HUES6 (cell line): ENCODE measurements at regions not wholly inside any gene's neighbourhood (a gene's known extent, or its start where the extent isn't known, plus 50 kb on each side); places are given as distances from the start of the nearest gene placed in this dataset.

Experiments
- H3K27ac ChIP-seq: 2 replicates; pipeline ENCODE4 v1.7.0; 2013; ENCODE audit warnings: low read depth, mild to moderate bottlenecking, low read length, inconsistent platforms
- H3K27me3 ChIP-seq: 2 replicates; pipeline ENCODE4 v1.6.1; 2013; ENCODE audit warnings: low read length; ENCODE audit not compliant: control insufficient read depth, insufficient read depth
- H3K36me3 ChIP-seq: 2 replicates; pipeline ENCODE4 v1.6.1; 2013; ENCODE audit warnings: low read length; ENCODE audit not compliant: control insufficient read depth, insufficient read depth
- H3K4me1 ChIP-seq: 2 replicates; pipeline ENCODE4 v1.6.1; 2013; ENCODE audit warnings: low read length; ENCODE audit not compliant: control insufficient read depth, insufficient read depth
- H3K4me3 ChIP-seq: 2 replicates; pipeline ENCODE4 v1.5.1; 2013; ENCODE audit warnings: low read depth, low read length
- H3K9ac ChIP-seq: one replicate; pipeline ENCODE4 v1.6.1; 2013; ENCODE audit warnings: mild to moderate bottlenecking, low read length
- H3K9me3 ChIP-seq: 2 replicates; pipeline ENCODE4 v1.6.1; 2013; ENCODE audit warnings: low read depth, low read length; ENCODE audit not compliant: control insufficient read depth, insufficient read depth

DNA sequence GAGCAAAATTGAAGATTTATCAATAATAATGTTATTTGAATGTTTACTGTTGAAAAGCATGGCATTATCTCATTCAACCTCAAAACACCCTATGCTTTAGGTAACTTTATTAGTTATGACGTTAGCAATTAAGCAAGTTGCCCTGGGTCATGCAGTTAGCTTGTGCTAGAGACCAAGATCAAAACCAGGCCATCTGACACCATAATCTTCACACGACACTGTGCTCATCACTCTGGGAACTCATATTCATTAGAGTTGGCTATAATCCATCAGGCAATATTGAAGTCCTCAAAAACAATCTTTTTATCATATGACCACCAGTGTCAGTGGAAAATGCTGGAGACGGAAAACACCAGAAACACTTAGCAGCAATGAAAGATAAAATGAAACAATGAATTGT lies 253.5 kb downstream of the PCDH20 start:
- Histone ChIP-seq H3K4me1 (no peaks in the 10 kb centered on the region), H3K9me3 (no peaks in the 10 kb centered on the region), H3K27me3 (no peaks in the 10 kb centered on the region), H3K4me3 (no peak overlapping the region), H3K36me3 (no peaks in the 10 kb centered on the region), H3K9ac (no peak overlapping the region), H3K27ac (no peak overlapping the region)

DNA sequence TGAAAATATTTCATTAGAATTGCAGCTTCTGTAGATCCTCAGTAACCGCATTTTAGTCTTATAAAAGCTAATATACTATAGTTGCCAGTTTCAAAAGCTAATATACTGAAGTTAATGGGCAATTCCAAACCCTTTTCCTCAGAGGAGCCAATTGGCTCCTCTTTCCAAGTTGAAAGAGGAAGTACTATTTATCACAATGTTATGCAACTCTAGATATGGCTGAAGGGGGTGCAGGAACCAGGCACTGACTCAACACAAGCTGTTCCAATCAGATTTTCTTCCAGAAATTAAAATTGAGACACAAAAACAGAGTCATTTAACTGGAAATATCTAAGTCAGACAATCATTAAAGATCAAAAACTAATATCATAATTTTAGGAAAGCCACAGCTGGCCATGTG lies 258.9 kb downstream of the PCDH20 start:
- Histone ChIP-seq H3K4me1 (no peaks in the 10 kb centered on the region), H3K27ac (no peak overlapping the region), H3K9me3 (no peaks in the 10 kb centered on the region)

DNA sequence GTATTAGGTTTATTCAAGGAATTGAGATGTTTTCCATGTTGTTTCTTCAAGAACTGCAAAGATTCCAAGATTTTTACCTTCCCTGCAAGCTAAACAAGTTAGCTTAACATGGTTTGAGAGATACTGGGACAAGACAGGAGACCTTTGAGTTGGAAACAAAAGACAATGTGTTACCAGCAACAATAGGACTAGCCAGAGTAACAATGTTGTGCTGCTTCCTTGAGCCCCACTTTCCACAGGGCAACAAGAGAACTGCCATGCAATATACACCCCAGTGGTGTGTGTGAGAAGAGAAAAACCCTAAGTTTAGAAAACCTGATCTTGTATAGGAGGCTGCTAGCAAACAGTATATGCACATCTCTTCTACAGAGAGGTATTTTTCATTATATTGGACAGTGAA lies 264.6 kb downstream of the PCDH20 start:
- no peak overlapping the region for H3K4me3 ChIP-seq
- no peaks in the 10 kb centered on the region for H3K4me1 ChIP-seq
- peaks cover 3% of the 10 kb centered on the region for H3K9me3 ChIP-seq
- H3K36me3 ChIP-seq: no peaks in the 10 kb centered on the region
- no peak overlapping the region for H3K27ac ChIP-seq
- no peak overlapping the region for H3K9ac ChIP-seq
- H3K27me3 ChIP-seq: no peaks in the 10 kb centered on the region

More for the DNA sequence above, 258.9 kb downstream of the PCDH20 start:
- no peaks in the 10 kb centered on the region for H3K36me3 ChIP-seq
- no peak overlapping the region for H3K4me3 ChIP-seq
- H3K27me3 ChIP-seq: no peaks in the 10 kb centered on the region
- no peak overlapping the region for H3K9ac ChIP-seq

DNA sequence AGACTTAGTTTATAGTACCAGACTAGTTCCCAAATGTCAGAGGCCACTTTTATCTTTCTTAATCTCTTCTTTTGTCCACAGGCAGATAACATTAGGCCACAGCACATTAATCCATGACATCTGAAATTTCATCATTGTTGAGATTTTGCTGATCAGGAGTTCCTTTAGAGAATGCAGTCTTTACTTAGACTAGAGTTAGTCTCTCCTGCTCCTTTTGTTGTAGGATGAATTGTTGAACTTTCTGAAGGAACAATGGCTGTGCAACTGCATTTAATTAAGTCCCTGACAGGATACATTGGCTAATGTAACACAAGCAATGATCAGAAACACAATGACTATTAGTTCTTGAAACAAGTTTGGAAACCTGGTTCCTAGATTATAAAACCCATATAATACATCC lies 266.3 kb downstream of the PCDH20 start:
- Histone ChIP-seq H3K4me3 (no peak overlapping the region), H3K9me3 (peaks cover 17% of the 10 kb centered on the region), H3K36me3 (no peaks in the 10 kb centered on the region), H3K27ac (no peak overlapping the region), H3K9ac (no peak overlapping the region), H3K4me1 (no peaks in the 10 kb centered on the region), H3K27me3 (no peaks in the 10 kb centered on the region)

DNA sequence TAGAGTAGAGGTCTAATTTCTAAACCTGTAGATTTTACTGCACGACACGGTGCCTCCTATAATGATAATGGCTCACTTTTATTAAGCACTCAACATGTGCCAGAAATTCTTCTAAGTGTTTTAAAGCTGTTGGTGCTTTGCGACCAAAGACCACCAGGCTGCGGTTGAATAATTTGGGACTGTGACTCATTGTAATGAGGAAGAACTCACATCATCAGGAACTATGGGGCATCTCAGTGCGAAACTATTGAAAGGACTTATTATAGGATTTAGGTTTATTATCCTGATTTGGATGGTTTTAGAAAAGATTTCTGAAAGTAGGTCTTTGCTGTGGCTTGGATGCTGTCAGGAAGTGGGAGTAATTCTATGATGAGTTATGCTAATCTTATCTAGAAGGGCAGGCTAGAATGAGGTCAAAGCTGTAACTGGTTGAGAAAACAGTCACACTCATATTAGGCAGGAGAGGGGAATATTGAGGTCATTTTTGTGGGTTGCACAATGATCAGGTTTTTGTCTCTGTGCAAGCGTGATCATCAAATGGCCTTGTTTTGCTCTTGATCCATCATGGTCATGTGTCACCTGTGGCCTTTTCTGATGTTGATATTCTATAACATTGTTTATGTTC lies 266.8 kb downstream of the PCDH20 start:
- Histone ChIP-seq H3K36me3 (no peaks in the 10 kb centered on the region), H3K9me3 (peaks cover 17% of the 10 kb centered on the region), H3K27me3 (no peaks in the 10 kb centered on the region), H3K4me3 (no peak overlapping the region), H3K4me1 (no peaks in the 10 kb centered on the region), H3K27ac (no peak overlapping the region), H3K9ac (no peak overlapping the region)

DNA sequence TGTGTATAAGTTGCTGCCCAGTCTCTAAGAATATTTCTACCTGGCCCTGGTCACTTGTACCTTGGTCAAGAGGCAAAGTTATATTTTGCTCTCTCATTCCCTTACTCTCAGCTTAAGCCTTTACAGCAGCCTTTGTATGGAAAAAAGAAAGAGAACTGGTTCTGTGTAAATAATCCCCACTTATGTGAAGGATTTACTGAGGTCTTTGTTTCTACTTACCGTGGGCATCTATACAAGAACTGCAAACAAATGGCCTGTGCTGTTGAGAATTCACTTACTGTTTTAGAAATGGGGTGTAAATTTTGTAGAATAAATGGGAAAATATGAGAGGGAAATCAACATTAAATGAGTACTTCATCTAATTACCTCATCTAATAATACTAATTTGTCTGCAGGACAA lies 267.4 kb downstream of the PCDH20 start:
- no peaks in the 10 kb centered on the region for H3K36me3 ChIP-seq
- no peaks in the 10 kb centered on the region for H3K27me3 ChIP-seq
- H3K9ac ChIP-seq: no peak overlapping the region
- no peaks in the 10 kb centered on the region for H3K4me1 ChIP-seq
- no peak overlapping the region for H3K4me3 ChIP-seq
- no peak overlapping the region for H3K27ac ChIP-seq
- H3K9me3 ChIP-seq: peaks cover 17% of the 10 kb centered on the region

DNA sequence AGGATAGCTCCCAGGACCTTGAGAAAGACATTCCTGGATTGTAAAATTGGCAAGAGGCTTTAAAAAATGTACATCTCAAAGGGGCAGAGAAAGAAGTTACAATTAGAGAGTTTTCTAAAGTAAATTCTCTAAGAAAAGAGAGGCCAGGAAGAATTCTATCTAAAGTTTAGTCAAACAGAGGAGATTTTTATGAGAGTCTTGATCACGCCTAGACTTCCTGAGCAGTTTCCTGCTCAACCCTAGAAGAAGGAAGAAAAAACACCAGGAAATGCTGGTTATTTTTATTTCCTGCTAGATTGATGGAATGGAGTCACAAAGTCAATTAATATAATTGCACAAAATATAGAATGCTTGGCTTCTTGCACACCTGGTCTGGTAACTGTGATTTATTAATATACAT lies 269.1 kb downstream of the PCDH20 start:
- no peak overlapping the region for H3K27ac ChIP-seq

DNA sequence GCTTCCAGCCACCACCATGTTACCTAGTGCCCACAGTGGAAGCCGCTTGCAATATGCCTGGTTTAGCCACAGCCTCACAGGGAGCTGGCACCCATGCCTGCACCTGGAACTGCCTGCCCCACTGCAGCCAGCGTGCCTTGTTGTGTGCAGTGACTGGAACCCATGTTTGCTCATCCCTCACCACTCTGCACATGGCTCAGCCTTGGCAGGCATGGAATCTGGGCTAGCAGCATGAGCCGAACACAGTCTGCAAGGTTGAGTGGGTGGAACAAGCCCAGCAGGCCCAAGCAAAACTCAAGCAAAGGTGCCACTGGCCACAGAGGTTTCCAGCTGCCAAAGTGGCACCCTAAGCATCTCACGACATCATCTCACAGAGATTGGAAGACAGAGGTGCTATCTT lies 269.5 kb downstream of the PCDH20 start:
- H3K9ac ChIP-seq: no peak overlapping the region
- H3K27me3 ChIP-seq: no peaks in the 10 kb centered on the region
- H3K4me3 ChIP-seq: no peak overlapping the region
- no peak overlapping the region for H3K27ac ChIP-seq
- H3K4me1 ChIP-seq: no peaks in the 10 kb centered on the region
- H3K36me3 ChIP-seq: no peaks in the 10 kb centered on the region
- H3K9me3 ChIP-seq: peaks cover 17% of the 10 kb centered on the region

More for the DNA sequence above, 269.1 kb downstream of the PCDH20 start:
- Histone ChIP-seq H3K4me3 (no peak overlapping the region), H3K9ac (no peak overlapping the region), H3K9me3 (peaks cover 17% of the 10 kb centered on the region), H3K27me3 (no peaks in the 10 kb centered on the region), H3K4me1 (no peaks in the 10 kb centered on the region), H3K36me3 (no peaks in the 10 kb centered on the region)

DNA sequence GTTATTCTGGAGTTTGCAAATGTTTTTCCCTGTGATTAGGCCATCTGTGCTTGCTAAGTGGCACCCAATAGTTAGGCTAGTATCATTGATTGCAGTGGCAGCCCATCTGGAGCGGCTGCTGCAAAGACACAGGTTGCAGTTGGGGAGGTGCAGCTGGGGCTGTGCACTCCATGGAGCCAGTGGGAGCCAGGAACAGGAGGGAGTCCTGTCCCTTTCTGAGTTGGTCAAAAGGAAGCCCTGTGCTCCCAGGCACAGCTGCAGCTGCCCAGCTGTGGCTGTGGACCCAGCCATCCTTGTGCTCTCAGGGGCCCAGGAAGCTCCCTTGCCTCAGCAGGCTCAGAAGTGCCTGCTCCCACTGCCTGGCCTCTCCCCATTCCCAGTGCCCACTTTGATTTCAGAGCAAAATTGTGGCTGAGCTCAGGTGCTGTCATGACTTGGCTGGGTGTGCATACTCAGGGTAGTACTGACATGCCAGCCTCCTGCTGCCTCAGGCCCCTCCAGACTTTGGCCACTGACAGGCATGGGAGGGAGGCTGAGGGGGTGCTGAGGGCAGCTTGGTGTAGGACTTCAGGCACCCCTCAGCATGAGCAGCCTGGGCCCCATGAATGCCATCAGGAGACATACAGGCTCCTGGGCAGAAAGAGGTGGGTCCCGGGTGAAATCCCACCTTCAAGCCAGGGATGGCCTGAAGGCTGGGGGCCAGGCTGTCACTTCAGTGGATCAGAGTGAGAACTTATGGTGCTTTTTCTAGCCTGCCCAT lies 270.6 kb downstream of the PCDH20 start:
- Histone ChIP-seq H3K36me3 (no peaks in the 10 kb centered on the region), H3K9ac (no peak overlapping the region), H3K27me3 (no peaks in the 10 kb centered on the region), H3K27ac (no peak overlapping the region), H3K4me1 (no peaks in the 10 kb centered on the region), H3K4me3 (no peak overlapping the region), H3K9me3 (peaks cover 17% of the 10 kb centered on the region)

DNA sequence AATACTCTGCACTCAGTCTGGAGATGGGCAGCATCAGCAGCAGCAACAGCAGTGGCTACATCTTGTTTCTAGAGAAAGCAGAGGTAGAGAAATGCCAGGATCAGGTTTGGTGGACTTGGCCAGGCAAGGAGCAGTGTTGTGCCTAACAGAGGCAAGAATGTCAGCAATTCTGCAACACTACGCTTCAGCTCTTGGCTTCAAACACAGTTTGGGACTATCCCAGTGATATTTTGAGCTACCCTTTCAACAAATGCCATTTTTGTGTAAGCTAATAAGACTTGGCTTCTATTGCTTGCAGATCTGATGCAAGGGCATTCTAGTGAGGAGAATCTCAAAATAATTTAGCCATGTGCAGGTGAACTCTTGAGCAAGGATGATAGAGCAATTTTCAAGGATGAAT lies 271.3 kb downstream of the PCDH20 start:
- no peak overlapping the region for H3K4me3 ChIP-seq
- H3K4me1 ChIP-seq: no peaks in the 10 kb centered on the region
- no peak overlapping the region for H3K9ac ChIP-seq
- H3K27me3 ChIP-seq: no peaks in the 10 kb centered on the region
- H3K36me3 ChIP-seq: no peaks in the 10 kb centered on the region
- H3K27ac ChIP-seq: no peak overlapping the region
- peaks cover 17% of the 10 kb centered on the region for H3K9me3 ChIP-seq

DNA sequence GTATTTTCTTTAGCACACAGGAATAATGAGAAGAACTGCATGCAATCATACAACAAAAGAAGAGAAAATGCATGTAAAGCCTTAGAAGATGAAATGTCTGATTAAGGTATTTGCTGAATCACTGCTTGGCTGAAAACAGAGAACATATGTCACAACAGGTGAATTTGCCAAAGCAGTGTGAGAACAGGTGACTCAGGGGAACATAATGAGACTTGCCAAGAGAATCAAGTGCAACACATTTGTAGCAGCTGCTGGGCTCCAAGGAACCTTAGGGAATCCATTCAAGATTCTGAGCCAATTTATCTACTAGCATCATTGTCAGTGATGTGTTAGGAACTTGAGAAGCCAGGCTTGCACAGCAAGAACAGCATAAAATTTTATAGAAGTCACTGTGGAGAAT lies 273.1 kb downstream of the PCDH20 start:
- Histone ChIP-seq H3K9ac (no peak overlapping the region), H3K4me3 (no peak overlapping the region), H3K36me3 (no peaks in the 10 kb centered on the region), H3K4me1 (no peaks in the 10 kb centered on the region), H3K27me3 (no peaks in the 10 kb centered on the region), H3K9me3 (peaks cover 17% of the 10 kb centered on the region), H3K27ac (no peak overlapping the region)
